ENCODE measurements at regions not wholly inside any gene's neighbourhood (a gene's known extent, or its start where the extent isn't known, plus 50 kb on each side); places are given as distances from the start of the nearest gene placed in this dataset.

DNA sequence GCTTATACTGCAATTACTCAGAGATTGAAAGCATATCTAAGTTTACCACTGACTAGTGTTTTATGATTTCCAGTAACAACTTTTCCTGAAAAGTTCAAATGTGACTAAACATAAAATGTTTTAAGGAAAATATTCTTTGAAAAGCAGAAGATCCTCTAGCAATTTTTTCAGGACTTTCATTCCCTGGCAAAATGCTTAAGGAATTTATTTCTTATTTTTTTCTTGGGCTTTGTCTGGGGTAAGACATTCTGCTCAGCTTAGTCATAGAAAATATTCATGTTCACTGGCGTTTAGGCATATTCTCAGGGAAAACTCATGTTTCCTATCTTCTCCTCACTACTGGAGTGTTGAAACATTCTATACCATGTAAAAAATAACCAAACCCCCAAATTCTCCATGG, 235.3 kb upstream of the CEP162 start:
- DNase-seq (ENCODE audit: low spot score), result no peak

DNA sequence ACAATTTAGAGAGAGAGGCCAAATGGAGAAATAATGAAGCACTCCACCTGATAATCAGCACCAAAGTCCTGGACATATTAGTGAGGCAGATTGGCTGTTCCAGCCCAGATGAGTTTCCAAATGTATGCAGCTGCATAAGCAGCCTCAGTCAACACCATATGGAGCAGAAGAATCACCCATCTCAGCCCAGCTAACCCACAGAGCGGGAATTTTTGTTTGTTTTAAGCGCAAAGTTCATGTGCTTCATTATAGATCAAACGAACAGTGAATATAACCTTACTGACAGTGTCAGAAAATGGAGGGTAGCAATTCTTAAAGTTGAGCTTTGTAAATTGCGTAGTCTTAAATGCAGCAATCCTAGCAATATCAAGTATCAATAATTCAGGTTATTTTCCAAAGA, 234.0 kb upstream of the CEP162 start:
- DNase-seq (ENCODE audit: low spot score), result no peak

DNA sequence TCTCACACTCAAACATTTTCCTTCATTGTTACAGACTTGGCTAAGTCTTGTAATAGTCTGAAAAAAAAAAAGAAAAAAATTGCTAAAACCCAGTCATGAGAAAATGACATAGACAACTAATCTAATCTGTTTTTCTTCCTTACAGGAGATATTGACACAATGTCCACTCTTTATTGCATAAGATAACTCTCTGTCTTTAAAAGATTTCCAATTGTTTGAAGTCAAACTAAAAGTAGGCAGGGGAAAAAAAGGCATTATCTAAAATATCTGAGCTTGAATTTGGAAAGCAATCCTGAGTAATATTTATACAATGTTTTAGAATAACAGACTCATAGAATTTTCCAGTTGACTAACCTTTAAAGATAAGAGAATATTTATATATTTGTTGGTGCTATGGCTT, 233.0 kb upstream of the CEP162 start:
- no peak for DNase-seq (ENCODE audit: low spot score)

DNA sequence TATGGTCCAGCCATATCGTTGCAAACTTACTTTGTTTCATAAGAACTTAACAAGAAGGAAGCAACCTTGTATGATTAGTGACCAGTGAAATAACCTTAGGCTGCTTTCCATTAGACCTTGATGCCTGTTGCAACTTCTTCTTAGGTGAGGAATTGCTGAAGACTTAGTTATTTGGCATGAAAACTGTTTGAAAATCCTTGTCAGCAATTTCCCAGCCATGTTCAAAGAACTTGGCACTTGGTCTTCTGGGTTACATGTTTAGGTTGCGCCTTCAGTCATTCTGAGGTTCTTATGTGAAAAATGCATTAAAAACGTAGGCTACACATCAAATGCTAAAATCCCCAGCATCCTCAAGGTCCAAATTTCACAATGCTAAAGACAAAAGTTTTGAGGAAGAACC, 232.0 kb upstream of the CEP162 start:
- DNase-seq (ENCODE audit: low spot score), result no peak

DNA sequence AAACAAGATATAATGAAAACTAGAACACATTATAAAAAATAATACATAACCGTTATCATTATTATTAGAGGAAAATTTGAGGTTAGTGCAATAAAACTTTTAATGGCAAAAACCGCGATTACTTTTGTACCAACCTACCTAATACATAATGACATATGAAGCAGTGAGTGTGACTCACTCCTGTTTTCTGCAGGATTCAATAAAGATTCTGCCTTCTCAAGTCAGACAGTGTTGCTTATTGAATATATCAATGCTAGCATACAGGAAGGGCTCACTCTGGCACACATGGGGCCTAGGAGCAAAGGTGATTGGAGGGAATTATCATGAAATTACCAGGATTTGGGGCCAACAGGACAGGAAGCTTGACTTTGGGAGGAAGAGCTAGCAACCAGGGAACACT, 230.8 kb upstream of the CEP162 start:
- no peak for DNase-seq (ENCODE audit: low spot score)

DNA sequence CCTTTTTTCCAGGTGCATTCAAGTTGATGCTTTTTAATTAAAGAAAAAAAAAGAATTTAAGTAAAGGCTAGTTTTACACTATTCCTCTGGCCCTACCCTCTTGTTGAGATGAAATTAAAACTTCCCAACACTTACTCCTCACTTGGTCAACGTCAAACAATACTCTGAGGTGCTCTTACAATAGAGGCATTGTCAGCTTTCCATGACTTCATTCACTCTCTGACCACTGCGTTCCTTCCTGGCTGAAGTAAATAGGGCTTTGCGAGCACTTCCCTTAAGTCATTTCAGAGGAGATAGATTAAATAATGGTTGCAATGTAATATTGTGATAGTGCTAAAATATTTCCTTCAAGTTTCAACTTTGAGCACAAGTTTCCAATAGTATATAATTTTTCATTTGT, 229.8 kb upstream of the CEP162 start:
- DNase-seq (ENCODE audit: low spot score), result no peak

DNA sequence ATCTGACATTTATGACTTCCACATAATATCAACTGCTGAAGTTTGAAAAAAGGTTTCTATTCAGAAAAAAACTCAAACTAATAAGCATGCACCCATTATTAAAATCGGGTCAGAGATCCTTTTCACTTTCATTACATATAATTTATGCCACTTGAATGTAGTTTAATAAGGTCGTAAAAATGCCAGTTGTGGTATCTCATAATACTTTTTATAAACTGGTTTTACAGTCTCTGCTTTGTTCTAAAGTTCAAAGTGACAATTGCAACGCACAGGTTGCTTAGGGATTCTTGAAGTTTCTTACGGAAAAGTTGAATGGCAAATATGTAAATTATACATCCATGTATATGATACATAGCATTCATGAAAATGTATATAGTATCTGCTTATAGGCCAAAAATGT, 229.4 kb upstream of the CEP162 start:
- no peak for DNase-seq (ENCODE audit: low spot score)

DNA sequence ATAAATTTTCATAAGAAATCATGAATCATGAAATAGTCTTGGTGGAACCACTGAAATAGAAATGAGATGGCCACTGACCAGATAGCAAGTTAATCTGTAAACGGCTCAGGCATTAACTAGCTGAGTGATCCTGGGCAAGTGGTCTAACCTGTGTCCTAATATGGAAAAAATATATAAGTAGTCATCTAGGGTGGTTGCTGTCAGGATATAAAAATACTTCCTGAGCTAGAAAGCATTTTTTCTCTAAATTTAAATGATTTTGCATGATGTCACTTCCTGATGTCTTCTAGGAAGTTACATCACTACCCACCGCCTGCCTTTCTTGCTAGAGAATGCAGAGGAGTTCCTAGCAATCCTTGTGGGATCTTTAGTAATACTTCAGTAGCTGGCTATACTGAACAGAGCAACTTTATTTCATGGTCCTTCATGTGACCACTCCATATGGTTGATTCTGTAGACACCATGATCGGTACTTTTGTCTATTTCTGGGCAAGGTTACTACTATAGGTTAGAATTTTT, 228.1 kb upstream of the CEP162 start:
- DNase-seq (ENCODE audit: low spot score), result no peak

DNA sequence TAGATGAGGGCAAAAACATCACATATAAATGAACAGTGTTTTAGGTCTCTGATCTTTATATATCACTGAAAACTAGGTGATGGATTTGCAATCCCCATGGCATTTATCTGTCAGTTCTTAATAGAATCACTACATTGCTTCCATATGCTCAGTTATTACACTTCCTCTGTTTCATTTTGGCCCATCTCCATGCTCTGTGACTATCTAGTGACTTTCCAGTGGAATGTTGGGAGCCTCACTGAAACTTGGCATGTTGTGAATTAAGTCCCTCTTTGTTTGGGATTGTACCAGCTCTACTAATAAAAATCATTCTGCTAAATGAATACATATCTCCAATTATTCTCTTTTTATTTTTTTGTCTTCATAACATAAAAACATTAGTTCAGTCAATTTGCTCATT, 226.1 kb upstream of the CEP162 start:
- no peak for DNase-seq (ENCODE audit: low spot score)

DNA sequence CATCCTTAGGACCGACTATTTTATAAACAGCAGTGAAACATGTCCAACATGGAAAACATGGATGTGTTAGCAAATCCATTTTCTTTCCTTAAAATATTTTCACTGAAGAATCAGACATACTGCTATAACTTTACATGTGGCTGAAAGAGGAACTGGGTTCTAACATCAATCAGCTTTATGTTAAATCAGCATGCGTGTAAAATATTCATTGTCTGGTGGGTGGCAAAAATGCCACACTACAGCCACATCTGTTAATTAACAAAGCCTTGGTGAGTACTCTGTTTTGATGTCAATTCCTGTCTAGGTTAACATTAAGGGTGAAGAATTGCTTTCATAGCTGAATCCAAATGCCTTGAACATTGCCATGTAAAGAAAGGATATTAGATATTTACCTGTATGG, 222.6 kb upstream of the CEP162 start:
- DNase-seq (ENCODE audit: low spot score), result no peak

DNA sequence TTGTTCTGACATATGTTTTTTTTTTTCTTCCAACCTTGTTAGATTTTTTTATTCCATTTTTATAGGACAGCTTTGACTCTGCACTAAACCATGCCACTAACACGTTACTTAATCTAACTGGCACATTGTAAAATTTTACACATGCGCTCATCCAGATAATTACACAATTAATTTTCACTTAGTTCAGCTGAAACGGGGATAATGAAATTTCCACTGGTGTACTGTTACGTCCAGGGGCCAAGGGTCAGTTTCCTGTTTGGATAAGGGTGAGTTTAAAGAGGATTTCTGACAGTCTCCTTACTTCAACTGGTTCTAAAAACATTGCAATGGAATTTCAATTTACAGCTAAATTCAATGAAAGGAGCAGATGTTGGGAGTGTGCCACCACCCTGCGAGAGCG, 221.8 kb upstream of the CEP162 start:
- no peak for DNase-seq (ENCODE audit: low spot score)

DNA sequence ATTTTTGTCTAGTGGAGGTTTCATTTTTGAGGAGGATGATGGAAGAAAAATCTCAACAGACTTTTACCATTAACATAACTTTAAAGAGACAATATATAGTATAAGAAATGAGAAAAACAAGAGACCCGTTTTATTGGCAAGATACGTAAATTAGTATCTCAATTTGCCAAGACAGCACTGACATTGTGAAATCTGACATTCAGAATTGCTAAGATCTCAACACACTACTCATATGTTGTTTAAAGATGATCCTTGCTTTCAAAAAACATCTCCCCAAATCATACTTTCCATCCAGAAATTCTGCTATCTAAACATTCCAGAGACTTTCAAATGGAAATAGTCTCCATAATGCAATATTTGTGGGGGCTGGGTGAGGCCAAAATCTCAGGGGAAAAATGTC, 220.9 kb upstream of the CEP162 start:
- DNase-seq (ENCODE audit: low spot score), result no peak

DNA sequence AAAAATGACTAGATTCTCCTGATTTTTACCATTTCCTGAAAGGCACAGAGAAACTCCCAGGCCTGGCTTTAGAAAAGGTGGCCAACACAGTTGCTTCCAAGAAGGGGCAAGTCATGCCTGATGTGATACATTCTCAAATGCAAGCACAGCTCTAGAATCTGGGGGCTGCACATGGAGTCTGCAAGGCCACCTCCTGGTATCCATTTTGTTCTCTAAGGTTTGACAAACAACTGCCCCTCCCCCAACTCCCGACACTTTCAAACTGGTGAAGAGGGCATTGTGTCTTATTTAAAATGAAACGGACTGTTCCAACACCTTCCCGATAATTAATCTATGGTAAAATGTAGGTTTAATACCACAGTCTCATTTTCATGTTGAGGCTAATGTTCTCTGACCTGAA, 220.2 kb upstream of the CEP162 start:
- no peak for DNase-seq (ENCODE audit: low spot score)

DNA sequence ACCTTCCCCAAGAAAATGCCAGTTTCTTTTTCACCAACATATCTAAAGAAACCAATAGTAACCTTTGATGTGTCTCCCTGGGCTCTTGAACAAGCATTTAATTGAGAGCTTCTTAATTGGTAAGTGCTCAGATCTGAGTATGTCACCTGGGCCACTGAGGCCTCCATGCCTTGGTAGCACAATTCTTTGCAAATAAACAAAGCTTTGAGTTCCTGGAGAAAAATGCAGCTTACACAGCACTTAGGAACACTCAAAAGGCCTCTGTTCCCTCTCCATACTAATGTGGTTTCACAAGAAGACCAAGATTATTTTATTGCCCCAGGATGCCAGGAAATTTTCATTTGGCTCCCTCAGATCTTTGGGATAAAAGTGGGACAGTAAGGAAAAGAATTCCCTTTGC, 217.6 kb upstream of the CEP162 start:
- no peak for DNase-seq (ENCODE audit: low spot score)

DNA sequence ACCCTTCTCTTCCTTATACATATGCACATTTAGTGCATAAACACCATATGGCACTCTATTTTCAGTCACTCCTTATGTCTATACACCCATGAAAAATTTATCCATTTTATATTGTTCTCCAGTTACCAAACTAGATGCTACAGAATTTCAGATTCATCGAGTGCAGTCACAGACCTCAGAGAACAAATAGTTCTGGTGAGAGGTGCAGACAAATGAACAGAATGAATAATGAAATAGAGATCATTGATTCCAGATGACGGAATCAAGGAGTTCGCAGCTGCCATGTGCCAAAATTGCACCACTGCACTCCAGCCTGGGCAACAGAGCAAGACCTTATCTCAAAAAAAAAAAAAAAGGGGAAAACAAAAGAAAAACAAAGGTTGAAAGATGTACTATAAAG, 214.8 kb upstream of the CEP162 start:
- DNase-seq (ENCODE audit: low spot score), result no peak

DNA sequence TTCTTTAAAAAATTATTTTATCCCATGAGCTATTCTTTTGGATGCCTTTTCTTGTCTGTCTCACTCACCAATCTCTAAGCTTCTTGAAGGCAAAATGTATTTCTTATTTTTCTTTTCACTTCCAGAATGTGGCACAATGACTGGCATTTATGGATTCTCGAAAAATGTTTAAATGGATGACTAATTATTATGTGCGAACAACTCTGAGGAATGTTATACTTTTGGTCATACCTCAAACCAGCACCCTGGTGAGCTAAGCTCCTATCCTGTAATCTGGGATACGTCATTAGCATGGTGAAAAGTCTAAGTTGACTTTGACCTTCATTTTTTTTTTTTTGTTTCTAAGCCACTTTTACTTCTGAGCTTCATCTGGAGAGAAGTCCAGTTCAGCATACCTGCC, 214.0 kb upstream of the CEP162 start:
- no peak for DNase-seq (ENCODE audit: low spot score)

DNA sequence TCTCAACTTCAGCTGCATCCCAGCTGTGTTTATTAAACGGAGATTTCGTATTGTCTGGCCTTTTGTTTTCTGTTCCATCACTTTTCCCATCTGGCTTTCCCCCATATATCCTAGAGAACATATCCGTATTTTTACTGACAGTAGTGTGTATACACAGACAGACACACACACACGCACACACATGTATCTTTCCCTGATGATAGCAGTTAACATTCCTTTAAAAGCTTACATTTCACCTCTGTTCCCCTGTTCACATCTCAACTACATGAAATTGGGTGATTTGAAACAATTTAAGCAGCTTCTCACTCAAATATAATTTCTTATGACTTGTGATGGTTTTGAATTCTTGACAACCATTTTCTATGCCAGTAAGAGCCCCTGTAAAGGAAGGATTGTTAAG, 207.1 kb upstream of the CEP162 start:
- no peak for DNase-seq (ENCODE audit: low spot score)

DNA sequence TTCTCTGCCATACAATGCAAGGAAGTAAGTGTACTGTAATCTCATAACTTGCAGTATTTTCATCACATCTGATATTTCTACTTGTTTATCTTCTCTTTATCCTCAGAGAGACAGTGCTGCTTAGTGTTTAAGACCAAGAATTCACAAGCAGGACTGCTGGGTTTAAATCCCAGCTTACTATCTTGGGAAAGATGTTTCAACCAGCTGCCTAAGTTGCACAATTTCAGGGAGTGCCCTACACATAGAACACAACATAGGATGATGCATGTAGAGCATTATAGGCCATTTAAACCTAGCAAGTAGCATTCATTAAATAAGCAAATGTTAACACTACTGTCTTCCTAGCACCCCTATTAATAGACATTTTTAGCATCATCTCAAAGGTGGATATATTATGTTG, 205.2 kb upstream of the CEP162 start:
- no peak for DNase-seq (ENCODE audit: low spot score)

DNA sequence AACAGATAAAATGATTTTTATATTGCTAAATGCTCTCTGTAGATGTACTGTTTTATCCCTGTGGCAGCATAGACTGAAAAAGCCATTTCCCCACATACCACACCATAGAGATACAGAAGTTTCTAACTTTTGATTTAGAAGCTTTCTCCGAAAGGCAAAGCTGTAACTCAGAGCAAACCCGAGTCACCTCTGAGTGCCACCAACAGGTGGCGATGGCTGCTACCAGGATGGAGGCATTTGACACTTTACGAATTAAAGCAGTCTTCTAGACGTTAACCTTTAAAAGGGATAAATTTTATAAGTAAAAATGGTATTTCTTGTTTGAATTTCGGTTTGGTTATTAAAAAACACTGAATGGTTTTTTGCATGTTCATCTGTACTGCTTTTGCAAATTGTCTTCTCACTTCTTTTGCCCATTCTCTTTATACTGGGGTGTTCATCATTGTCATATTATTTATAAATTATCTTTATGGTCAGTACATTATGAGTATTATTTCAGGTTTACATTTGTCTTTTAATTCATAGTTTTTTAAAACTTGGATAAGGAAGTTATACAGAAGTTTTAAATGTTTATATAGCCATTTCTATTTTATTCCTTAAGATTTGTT, 201.0 kb upstream of the CEP162 start:
- peak; percentile 34 for DNase-seq (ENCODE audit: low spot score)

DNA sequence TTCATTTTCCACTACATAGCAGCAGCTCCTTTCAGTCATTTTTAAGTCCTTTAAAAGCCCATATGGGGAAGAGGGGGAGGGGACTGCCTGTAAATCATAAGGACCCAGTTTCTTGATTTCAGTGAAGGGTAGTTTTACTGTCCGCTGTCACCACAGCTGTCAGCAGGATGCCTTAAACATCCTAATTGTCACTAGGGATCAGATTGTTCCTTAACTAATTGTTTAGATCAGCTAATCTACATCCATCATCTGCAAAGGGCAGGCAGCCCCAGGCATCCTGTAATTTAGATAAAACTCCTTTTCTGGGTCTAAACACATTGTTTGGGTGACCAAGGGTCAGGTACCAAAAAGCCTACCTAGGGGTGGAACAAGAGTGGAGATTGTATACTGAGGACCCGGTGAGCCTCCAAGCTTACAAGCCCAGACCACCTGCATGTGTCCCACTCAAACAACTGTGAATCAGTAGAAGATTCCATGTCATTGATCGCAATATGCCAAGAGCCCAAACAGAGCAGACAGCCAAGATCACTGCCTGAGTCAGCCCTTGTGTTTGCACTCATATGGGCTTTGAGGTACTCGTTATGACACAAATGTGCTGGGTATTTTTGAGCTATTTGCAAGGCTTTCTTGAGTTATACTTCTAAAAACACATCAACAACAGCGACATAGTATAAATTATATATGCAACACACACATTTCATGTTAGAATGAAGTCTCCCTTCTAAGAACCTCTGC, 198.7 kb upstream of the CEP162 start:
- no peak for DNase-seq (ENCODE audit: low spot score)

DNA sequence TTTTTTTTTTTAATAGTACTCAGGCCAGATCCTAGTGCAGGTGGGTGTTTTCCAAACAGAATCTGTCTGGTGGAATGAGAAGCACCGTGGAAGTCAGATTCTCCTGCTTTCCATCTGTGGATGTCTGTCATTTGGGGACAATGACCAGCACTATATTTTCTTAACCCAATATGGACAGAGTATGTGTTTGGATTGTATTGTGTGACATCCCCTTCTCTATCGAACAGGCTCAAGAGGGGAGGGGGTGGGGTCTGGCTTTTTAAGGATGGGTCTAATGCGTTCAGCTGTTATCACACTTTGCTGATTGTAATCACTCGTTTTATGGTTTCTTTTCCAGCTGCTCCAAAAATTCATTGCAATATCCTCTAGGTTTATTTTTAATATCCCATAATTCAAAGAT, 197.5 kb upstream of the CEP162 start:
- no peak for DNase-seq (ENCODE audit: low spot score)

DNA sequence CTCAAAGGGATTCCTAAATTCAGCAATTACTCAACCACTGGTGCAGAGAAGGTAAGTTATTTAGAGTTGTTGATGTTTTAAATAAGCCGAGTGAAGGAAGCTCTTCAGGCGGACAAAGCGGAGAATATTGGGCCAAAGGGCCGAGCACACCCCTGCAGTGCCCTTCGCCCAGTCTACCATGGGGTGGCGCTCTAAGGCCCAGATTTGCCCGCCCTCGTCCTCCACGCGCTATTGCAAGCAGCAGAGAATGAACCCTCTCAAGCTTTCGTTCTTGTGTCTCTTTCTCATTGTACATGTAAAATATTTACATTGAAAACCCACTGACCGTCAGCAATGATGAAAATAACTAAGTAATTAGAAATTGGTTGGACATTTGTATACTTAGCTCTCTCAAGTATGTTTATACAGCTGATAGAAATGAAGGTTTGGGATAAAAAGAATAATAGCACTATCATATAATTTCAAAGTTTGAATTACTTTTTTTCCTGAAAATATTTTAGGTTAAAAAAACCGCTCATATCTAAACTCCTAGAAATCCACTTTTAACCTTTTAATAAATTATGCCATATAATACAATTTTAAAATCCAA, 195.0 kb upstream of the CEP162 start:
- peak; percentile 14 for DNase-seq (ENCODE audit: low spot score)

DNA sequence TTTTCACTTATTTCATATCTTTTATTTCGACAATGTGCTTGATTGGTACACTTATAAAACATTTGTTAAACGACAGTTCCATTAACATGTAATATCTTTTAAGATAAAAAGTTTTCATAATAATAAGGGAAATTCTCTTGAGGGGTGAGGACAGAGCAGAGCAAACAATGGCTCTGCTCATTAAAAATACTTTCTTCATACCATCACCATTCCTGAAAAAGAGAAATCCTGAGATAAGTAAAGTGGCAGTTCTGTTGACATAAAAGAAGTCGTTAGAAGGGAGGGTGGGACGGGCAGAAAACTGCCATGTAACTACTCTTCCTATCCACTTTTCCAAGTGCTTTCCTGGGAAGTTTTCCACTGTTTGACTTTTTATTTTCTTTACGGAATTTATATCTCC, 193.6 kb upstream of the CEP162 start:
- DNase-seq (ENCODE audit: low spot score), result no peak

DNA sequence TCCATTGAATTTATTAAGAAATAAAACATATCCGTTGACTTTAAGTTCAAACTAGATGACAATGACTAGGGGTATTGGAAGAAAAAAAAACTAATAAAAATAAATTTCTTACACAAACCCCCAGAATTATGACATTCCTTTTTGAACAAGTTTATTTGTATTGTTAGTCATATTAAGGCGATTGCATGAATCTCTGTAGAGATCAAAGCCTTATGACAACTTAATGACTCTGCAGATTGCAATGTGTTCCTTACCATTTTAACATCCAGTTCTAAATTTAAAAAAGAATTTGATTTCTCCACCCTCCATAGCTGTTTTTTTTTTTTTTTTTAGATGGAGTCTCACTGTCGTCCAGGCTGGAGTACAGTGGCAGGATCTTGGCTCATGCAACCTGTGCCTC, 189.8 kb upstream of the CEP162 start:
- no peak for DNase-seq (ENCODE audit: low spot score)
